Adrenal gland (tissue), 9 donors: ENCODE measurements at regions not wholly inside any gene's neighbourhood (a gene's known extent, or its start where the extent isn't known, plus 50 kb on each side); places are given as distances from the start of the nearest gene placed in this dataset.

Experiments used
- DNase-seq, 7 donors: peaks; one replicate each; pipeline ENCODE4 v3.0.0-alpha.2; 2019 to 2020
- H3K27ac ChIP-seq, 5 donors: fragments of 200-600 bp; sonication (generic) in 4 of 5; 1 replicate in 3 of 5; 2 replicates in 2 of 5; pipeline versions ENCODE4 v1.5.1 to v1.8.0; 2016 to 2020; ENCODE audit warnings: mild to moderate bottlenecking in 1 of 5
- H3K27me3 ChIP-seq: fragments of 200-600 bp; 2 replicates; pipeline ENCODE4 v1.8.0; 2021
- H3K36me3 ChIP-seq, 2 donors: fragments of 200-600 bp; replicated peaks in 1 of 2; 1 replicate in 1 of 2; 2 replicates in 1 of 2; pipeline versions ENCODE4 v1.5.1 to v1.8.0; 2018 to 2022
- H3K4me1 ChIP-seq, 2 donors: fragments of 200-600 bp; replicated peaks in 1 of 2; 1 replicate in 1 of 2; 2 replicates in 1 of 2; pipeline versions ENCODE4 v1.5.1 to v1.8.0; 2018 to 2021
- H3K4me3 ChIP-seq, 4 donors: fragments of 200-600 bp; sonication (generic) in 3 of 4; one replicate each; pipeline ENCODE4 v1.5.1; 2016 to 2018
- H3K9me3 ChIP-seq, 3 donors: fragments of 200-600 bp; sonication (generic) in 1 of 3; replicated peaks in 1 of 3; 1 replicate in 2 of 3; 2 replicates in 1 of 3; pipeline versions ENCODE4 v1.5.1 to v1.8.0; 2016 to 2021
- POLR2A ChIP-seq, 2 donors: fragments of 450-650 bp; IDR thresholded peaks; one replicate each; pipeline ENCODE4 v1.6.1; 2017; ENCODE audit warnings: antibody characterized with exemption in 2 of 2, mild to moderate bottlenecking in 2 of 2, moderate library complexity in 1 of 2
- WGBS, 4 donors: extraction: QIAGEN DNeasy Blood & Tissue Kit in 2 of 4; methylation state at CpG; one replicate each; pipeline versions ENCODE4 v1.1.5 to v1.1.7; 2013 to 2017; 5-methylcytosine and 5-hydroxymethylcytosine counted together
- intact Hi-C, 2 donors: fragments of 100-400 bp; cut with DNase I; formaldehyde crosslinking; loops; one replicate each; pipeline versions ENCODE4 v1.14.1 to v1.15.0; 2022 to 2023
- TF ChIP-seq, protein P1 (sequence below), 6 experiments: fragments of 450-650 bp in 4 of 6; fragments of 200-600 bp in 2 of 6; sonication (generic) in 1 of 6; IDR thresholded peaks; 1 replicate in 5 of 6; 2 replicates in 1 of 6; pipeline versions ENCODE4 v1.5.1 to v1.8.0; 2016 to 2021; ENCODE audit warnings: antibody characterized with exemption in 6 of 6, mild to moderate bottlenecking in 2 of 6, moderate library complexity in 1 of 6
- donor health status: healthy with polysubstance abuse.
- donor health status: Bipolar disorder and iron deficiency.
- donor health status: DM: yes; HTN: yes; CAD: no.
- donor health status: DM: no; HTN: no; CAD: no.
- donor health status: DM: no; HTN: no; CAD: no.

DNA sequence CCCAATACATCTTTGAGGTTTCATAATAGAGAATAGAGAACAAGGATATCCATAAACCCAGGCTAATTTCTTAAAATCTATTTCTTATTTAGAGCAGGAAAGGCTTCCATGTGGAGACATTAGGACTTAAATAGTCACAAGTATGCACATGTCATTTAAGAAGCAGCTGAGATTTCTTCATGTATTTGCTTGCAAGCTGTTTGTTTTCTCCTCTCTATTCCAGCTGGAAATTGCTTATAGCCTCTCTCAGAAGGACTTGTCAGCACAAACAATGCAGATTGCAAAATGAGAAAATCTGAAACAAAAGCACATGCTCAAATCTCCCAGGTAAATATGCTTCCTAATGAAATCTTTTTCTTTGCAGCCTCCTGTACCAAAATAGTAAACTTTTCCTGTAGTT lies 1473.1 kb downstream of the CDH8 start:
- intact Hi-C loops, result no loop called here
- no peak for TF ChIP-seq POLR2A (IDR thresholded peaks at IDR 0.05)
- TF ChIP-seq, protein P1, sequence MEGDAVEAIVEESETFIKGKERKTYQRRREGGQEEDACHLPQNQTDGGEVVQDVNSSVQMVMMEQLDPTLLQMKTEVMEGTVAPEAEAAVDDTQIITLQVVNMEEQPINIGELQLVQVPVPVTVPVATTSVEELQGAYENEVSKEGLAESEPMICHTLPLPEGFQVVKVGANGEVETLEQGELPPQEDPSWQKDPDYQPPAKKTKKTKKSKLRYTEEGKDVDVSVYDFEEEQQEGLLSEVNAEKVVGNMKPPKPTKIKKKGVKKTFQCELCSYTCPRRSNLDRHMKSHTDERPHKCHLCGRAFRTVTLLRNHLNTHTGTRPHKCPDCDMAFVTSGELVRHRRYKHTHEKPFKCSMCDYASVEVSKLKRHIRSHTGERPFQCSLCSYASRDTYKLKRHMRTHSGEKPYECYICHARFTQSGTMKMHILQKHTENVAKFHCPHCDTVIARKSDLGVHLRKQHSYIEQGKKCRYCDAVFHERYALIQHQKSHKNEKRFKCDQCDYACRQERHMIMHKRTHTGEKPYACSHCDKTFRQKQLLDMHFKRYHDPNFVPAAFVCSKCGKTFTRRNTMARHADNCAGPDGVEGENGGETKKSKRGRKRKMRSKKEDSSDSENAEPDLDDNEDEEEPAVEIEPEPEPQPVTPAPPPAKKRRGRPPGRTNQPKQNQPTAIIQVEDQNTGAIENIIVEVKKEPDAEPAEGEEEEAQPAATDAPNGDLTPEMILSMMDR (IDR thresholded peaks at IDR 0.05), result no peak
- no peak overlapping the region for H3K4me3 ChIP-seq
- no peak overlapping the region for H3K27ac ChIP-seq
- no peaks in the 10 kb centered on the region for H3K4me1 ChIP-seq
- H3K9me3 ChIP-seq, result no peaks in the 10 kb centered on the region
- H3K36me3 ChIP-seq, result no peaks in the 10 kb centered on the region
- H3K27me3 ChIP-seq, result no peaks in the 10 kb centered on the region
- no peak for DNase-seq

DNA sequence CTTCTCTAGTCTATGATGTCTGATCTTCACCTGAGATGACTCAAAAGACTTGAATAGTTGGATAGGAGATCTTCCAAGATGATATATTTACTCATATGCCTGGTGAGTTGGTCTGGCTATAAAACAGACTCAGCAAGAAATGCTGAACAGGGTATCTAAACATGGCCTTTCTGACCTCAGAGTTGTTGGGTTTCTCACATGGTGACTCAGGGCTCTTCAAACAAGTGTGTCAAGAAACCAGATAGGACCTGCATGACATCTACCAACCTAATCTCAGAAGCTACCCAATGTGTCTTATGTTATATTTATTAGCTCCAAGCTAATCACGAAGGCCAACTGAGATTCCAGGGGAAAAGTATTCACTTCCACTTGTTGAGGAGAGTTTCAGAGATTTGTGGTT lies 1477.3 kb downstream of the CDH8 start:
- no peaks in the 10 kb centered on the region for H3K27me3 ChIP-seq
- H3K27ac ChIP-seq, result no peak overlapping the region
- no peak overlapping the region for H3K4me3 ChIP-seq
- H3K36me3 ChIP-seq, result no peaks in the 10 kb centered on the region
- no peak for TF ChIP-seq POLR2A (IDR thresholded peaks at IDR 0.05)
- TF ChIP-seq, protein P1 (IDR thresholded peaks at IDR 0.05), result no peak
- intact Hi-C loops, result no loop called here
- H3K9me3 ChIP-seq, result no peaks in the 10 kb centered on the region
- no peaks in the 10 kb centered on the region for H3K4me1 ChIP-seq
- WGBS, 4 donors, result 67 to 80% (median 67%) methylated on average over 1 of the region's 1 CpG
- DNase-seq, result no peak

DNA sequence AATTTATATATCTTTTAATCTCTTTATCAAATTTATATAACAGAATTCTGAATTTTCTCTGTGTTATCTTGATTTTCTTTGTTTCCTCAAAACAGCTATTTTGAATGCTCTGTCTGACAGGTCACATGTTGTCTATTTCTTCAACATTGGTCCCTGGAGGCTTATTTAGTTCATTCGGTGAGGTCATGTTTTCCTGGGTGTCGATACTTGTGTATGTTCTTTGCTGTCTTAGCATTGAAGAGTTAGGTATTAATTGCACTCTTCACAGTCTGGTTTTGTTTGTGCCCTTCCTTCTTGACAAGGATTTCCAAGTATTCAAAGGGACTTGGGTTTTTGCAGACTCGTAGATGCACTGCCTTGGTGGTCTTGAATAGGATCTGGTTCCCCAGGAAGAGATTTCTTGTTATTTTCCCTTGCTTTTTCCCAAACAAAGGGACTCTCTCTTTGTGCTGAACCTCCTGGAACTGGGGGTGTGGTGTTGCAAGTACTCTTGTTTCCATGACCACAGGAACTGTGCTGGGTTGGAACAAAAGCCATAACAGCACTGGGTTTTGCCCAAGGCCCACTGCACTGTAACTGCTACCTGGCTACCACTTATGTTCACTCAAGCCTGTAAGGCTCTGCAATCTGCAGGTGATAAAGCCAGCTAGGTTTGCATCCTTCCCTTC lies 1483.0 kb downstream of the CDH8 start:
- H3K36me3 ChIP-seq, result no peaks in the 10 kb centered on the region
- H3K4me3 ChIP-seq, result no peak overlapping the region
- TF ChIP-seq POLR2A (IDR thresholded peaks at IDR 0.05), result no peak
- TF ChIP-seq, protein P1 (IDR thresholded peaks at IDR 0.05), result no peak
- DNase-seq, result no peak
- intact Hi-C loops, result no loop called here
- H3K27ac ChIP-seq, result no peak overlapping the region
- H3K4me1 ChIP-seq, result no peaks in the 10 kb centered on the region
- H3K27me3 ChIP-seq, result no peaks in the 10 kb centered on the region
- 57 to 81% (median 61%) methylated on average over 3 of the region's 3 CpGs for WGBS, 4 donors
- H3K9me3 ChIP-seq, result no peaks in the 10 kb centered on the region

DNA sequence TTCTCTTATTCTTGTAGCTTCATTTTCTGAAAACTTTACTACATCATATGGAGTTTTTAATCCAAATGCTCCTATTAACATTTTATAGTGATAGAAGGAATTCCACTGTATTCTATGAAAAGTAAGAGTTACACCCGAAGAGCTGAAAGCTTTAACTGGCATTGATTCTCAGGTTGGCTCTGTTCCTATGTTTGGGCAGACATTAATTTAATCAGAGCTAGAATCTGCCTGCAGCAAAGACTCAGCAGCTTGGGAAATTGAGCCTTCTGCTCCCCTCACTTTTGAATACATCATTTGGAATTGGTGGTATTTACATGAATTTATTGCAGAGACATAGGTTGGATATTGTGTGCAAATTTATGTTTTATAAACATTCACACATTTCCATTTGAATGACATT lies 1494.7 kb downstream of the CDH8 start:
- no peaks in the 10 kb centered on the region for H3K36me3 ChIP-seq
- no peak overlapping the region for H3K4me3 ChIP-seq
- H3K4me1 ChIP-seq, result no peaks in the 10 kb centered on the region
- no peak overlapping the region for H3K27ac ChIP-seq
- DNase-seq, result no peak
- H3K9me3 ChIP-seq, result peaks cover 0 to 6% (median 0%) of the 10 kb centered on the region in 3 donors
- TF ChIP-seq, protein P1 (IDR thresholded peaks at IDR 0.05), result no peak
- TF ChIP-seq POLR2A (IDR thresholded peaks at IDR 0.05), result no peak
- intact Hi-C loops, result no loop called here
- 48 to 68% (median 57%) methylated on average over 1 of the region's 1 CpG for WGBS, 4 donors
- no peaks in the 10 kb centered on the region for H3K27me3 ChIP-seq
